GM06990 (cell line): ENCODE measurements at regions not wholly inside any gene's neighbourhood (a gene's known extent, or its start where the extent isn't known, plus 50 kb on each side); places are given as distances from the start of the nearest gene placed in this dataset.

ENCODE experiments used
- DNase-seq: peaks from one replicate; pipeline ENCODE4 v3.0.0-alpha.2; 2011; ENCODE audit not compliant: insufficient read length; ENCODE audit errors: extremely low read depth
- H3K27me3 ChIP-seq: replicated peaks from 2 replicates; pipeline ENCODE4 v1.6.0; 2011; ENCODE audit warnings: low read length; ENCODE audit not compliant: control insufficient read depth, insufficient read depth
- H3K36me3 ChIP-seq: 2 replicates; pipeline ENCODE4 v1.5.1; 2011; ENCODE audit warnings: low read length; ENCODE audit not compliant: control insufficient read depth, insufficient read depth
- H3K4me3 ChIP-seq: replicated peaks from 2 replicates; pipeline ENCODE4 v1.5.1; 2011; ENCODE audit warnings: low read depth, mild to moderate bottlenecking, control low read depth, low read length
- CTCF ChIP-seq: IDR thresholded peaks from 2 replicates; pipeline ENCODE4 v1.5.1; 2011; ENCODE audit warnings: low read length, control low read depth, mild to moderate bottlenecking, inconsistent platforms; ENCODE audit not compliant: insufficient read depth, poor library complexity, severe bottlenecking

- no peaks in the 10 kb centered on the region for H3K27me3 ChIP-seq
- no peak for TF ChIP-seq CTCF
- DNase-seq: no peak
- no peak overlapping the region for H3K4me3 ChIP-seq
- no peaks in the 10 kb centered on the region for H3K36me3 ChIP-seq
These were observed 214.6 kb upstream of the PFKP start for GRCh38 chr10:2852574-2853323.

- DNase-seq: no peak
- TF ChIP-seq CTCF: no peak
- no peaks in the 10 kb centered on the region for H3K36me3 ChIP-seq
- H3K4me3 ChIP-seq: no peak overlapping the region
- H3K27me3 ChIP-seq: no peaks in the 10 kb centered on the region
These were observed 215.8 kb upstream of the PFKP start for GRCh38 chr10:2851566-2851965.

- DNase-seq: no peak
- H3K36me3 ChIP-seq: no peaks in the 10 kb centered on the region
- no peak overlapping the region for H3K4me3 ChIP-seq
- H3K27me3 ChIP-seq: no peaks in the 10 kb centered on the region
- no peak for TF ChIP-seq CTCF
These were observed 217.1 kb upstream of the PFKP start for GRCh38 chr10:2850202-2850601.

- Histone ChIP-seq H3K36me3 (no peaks in the 10 kb centered on the region), H3K4me3 (no peak overlapping the region), H3K27me3 (no peaks in the 10 kb centered on the region)
- no peak for TF ChIP-seq CTCF
- no peak for DNase-seq
These were observed 222.4 kb upstream of the PFKP start for GRCh38 chr10:2844925-2845324.

- Histone ChIP-seq H3K4me3 (no peak overlapping the region), H3K27me3 (no peaks in the 10 kb centered on the region; the same call in 1 of the 2 replicates), H3K36me3 (no peaks in the 10 kb centered on the region)
- no peak for DNase-seq
- peak; percentile 78 for TF ChIP-seq CTCF
These were observed 228.1 kb upstream of the PFKP start for GRCh38 chr10:2839081-2839725.
